ENCODE measurements at regions not wholly inside any gene's neighbourhood (a gene's known extent, or its start where the extent isn't known, plus 50 kb on each side); places are given as distances from the start of the nearest gene placed in this dataset.

DNA sequence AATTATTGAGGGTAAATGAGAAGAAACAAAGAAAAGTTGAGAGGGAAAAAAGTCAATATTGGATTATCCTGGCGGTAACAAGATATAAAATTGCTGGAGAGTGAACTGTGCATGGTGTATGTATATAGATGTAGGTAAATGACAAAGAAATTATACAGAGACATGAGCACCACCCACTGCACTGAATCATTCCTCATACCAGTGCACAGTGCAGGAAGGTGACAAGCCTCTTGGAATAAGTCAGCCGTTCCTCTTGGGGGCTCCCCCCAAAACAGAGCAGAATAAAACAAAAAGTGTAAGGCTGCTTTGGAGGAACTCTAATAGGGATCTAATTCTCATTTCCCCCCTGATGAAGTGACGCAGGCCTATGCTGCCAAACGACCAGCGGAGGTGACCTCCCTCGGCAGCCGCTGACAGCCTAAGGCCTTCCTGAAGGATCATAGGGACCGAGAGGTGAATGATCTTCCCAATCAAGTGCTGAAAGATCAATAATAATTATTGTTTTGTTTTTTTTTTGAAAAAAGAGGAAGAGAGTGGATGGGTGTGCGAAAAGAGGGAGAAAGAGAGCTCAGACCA, 245.0 kb downstream of the PSAT1 start:
- Histone ChIP-seq H3K9me3 (no peaks in the 10 kb centered on the region), H3K36me3 (no peaks in the 10 kb centered on the region), H3K4me3 (no peak overlapping the region), H3K27ac (no peak overlapping the region), H3K27me3 (no peaks in the 10 kb centered on the region), H3K4me1 (ENCODE audit: insufficient read depth) (no peaks in the 10 kb centered on the region)
- 90 to 92% (median 91%) methylated on average over 9 of the region's 9 CpGs for WGBS, 3 donors
- no peak for DNase-seq
- intact Hi-C loops (cut with DNase I): no loop called here
- TF ChIP-seq POLR2A (IDR thresholded peaks at IDR 0.05): no peak
- TF ChIP-seq, protein P1, sequence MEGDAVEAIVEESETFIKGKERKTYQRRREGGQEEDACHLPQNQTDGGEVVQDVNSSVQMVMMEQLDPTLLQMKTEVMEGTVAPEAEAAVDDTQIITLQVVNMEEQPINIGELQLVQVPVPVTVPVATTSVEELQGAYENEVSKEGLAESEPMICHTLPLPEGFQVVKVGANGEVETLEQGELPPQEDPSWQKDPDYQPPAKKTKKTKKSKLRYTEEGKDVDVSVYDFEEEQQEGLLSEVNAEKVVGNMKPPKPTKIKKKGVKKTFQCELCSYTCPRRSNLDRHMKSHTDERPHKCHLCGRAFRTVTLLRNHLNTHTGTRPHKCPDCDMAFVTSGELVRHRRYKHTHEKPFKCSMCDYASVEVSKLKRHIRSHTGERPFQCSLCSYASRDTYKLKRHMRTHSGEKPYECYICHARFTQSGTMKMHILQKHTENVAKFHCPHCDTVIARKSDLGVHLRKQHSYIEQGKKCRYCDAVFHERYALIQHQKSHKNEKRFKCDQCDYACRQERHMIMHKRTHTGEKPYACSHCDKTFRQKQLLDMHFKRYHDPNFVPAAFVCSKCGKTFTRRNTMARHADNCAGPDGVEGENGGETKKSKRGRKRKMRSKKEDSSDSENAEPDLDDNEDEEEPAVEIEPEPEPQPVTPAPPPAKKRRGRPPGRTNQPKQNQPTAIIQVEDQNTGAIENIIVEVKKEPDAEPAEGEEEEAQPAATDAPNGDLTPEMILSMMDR (IDR thresholded peaks at IDR 0.05): no peak
- TF ChIP-seq EP300 (IDR thresholded peaks at IDR 0.05): no peak

DNA sequence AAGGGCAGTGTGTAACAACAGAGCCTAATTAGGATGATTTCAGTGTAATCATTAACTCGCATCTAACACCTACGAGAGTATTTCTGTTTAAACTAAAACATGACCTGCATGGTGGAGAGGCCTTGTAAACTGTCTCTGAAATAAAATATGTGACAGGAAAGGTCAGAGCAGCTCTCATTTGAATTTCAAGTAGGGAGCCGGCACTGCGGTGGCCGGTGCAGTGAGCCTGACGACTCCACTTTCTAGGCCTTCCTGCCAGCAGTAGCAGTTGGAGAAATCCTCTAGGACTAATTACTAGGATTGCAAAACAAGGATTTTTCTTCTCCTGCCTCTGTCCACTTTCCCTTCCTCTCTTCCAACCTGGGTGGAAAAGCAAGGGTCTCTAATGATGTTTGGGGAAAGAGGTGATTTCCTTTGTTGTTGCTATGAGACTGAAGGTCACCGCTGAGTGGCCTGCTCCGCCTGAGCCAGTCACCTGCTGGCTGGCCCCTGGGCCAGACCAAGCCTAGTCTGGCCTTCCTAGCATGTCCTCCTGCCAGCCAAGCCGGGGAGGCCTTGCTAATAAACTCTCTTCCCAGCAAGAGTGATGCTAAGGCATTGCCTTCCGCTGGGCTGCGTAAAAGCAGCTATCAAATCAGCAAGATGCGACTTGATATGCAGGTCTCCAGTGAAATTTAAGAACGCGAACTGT, 245.7 kb downstream of the PSAT1 start:
- Histone ChIP-seq H3K27ac (no peak overlapping the region), H3K36me3 (no peaks in the 10 kb centered on the region), H3K4me3 (no peak overlapping the region), H3K9me3 (no peaks in the 10 kb centered on the region), H3K4me1 (ENCODE audit: insufficient read depth) (no peaks in the 10 kb centered on the region), H3K27me3 (no peaks in the 10 kb centered on the region)
- intact Hi-C loops (cut with DNase I): no loop called here
- no peak for DNase-seq
- TF ChIP-seq, protein P1 (IDR thresholded peaks at IDR 0.05): no peak
- TF ChIP-seq POLR2A (IDR thresholded peaks at IDR 0.05) (no peak), EP300 (IDR thresholded peaks at IDR 0.05) (no peak)
- 23 to 44% (median 26%) methylated on average over 14 of the region's 14 CpGs for WGBS, 3 donors

DNA sequence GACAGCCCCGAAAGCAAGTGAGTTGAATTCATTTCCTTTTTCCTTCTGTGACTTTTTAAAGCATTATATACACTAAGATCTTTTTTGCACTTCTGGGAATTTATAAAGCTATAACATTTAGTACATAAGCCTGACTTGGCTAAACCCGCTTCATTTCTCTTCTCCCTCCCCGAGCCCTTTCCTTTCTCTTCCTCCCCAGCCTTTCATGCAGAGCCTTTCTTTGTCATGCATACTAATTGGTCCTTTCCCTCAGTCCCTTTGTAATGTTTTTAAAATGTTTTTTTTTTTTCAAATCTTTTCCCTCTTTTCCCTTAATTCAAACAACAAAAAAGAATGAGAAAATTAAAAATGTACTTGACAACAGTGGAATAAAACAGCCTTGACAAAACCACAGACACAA, 246.4 kb downstream of the PSAT1 start:
- no peaks in the 10 kb centered on the region for H3K4me1 ChIP-seq (ENCODE audit: insufficient read depth)
- DNase-seq: no peak
- TF ChIP-seq POLR2A (IDR thresholded peaks at IDR 0.05) (no peak), EP300 (IDR thresholded peaks at IDR 0.05) (no peak)
- TF ChIP-seq, protein P1 (IDR thresholded peaks at IDR 0.05): no peak
- H3K4me3 ChIP-seq: no peak overlapping the region
- H3K27me3 ChIP-seq: no peaks in the 10 kb centered on the region
- intact Hi-C loops (cut with DNase I): no loop called here
- H3K27ac ChIP-seq: no peak overlapping the region
- no peaks in the 10 kb centered on the region for H3K9me3 ChIP-seq
- H3K36me3 ChIP-seq: no peaks in the 10 kb centered on the region
- WGBS, 3 donors: 17 to 31% (median 18%) methylated on average over 3 of the region's 3 CpGs

DNA sequence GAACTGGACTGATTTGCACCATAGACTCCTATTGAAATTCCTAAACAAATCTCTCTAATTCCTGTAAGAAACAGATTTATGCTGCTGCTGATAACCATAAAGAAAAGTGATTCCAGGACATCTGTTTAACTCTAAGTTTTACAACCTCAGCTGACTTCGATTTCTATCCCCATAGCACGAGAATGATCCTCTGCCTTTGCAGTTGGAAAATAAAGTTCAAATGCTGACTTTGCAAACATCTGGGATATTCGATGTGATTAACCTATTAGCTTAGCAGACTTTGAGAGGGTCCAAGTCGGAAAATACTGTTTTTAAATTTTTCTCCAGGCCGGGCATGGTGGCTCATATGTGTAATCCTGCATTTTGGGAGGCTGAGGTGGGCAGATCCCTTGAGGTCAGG, 247.3 kb downstream of the PSAT1 start:
- Histone ChIP-seq H3K4me3 (no peak overlapping the region), H3K9me3 (no peaks in the 10 kb centered on the region), H3K27me3 (no peaks in the 10 kb centered on the region), H3K36me3 (no peaks in the 10 kb centered on the region), H3K27ac (no peak overlapping the region), H3K4me1 (ENCODE audit: insufficient read depth) (no peaks in the 10 kb centered on the region)
- no peak for DNase-seq
- intact Hi-C loops (cut with DNase I): no loop called here
- WGBS, 3 donors: 74 to 85% (median 75%) methylated on average over 5 of the region's 5 CpGs
- TF ChIP-seq POLR2A (IDR thresholded peaks at IDR 0.05): no peak
- TF ChIP-seq EP300 (IDR thresholded peaks at IDR 0.05): no peak
- TF ChIP-seq, protein P1 (IDR thresholded peaks at IDR 0.05): no peak

Measured in ovary (tissue), 7 donors.